Myocyte (in vitro differentiated cells): ENCODE measurements at regions not wholly inside any gene's neighbourhood (a gene's known extent, or its start where the extent isn't known, plus 50 kb on each side); places are given as distances from the start of the nearest gene placed in this dataset.
"Not testable (repeated sequence)": the region's sequence is repeated elsewhere in the genome, so short reads cannot be mapped to it uniquely, and the experiment has no call there.

Experiments used
- DNase-seq: peaks from one replicate; pipeline ENCODE4 v3.0.0-alpha.2; 2012; ENCODE audit warnings: low read depth

DNA sequence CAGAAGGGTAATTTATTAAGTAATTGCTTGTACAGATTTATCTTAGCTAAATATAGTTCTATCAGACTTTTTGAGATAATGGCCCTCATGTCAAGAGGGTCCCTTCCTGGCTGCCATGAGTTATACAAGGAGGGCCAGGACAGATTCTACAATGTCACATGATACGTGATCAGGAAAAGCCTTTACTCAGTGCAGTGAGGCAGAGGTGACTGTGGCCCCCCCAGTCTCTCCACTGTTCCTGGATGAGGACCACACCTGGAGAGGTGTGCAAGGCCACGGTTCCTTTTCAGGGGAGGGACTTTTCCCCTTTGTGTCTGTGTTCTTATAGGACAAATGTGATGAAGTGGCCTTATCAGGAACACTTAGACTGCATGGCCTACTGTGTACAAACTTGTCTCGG, 54.3 kb upstream of the LRCH1 start:
- DNase-seq, result no peak

DNA sequence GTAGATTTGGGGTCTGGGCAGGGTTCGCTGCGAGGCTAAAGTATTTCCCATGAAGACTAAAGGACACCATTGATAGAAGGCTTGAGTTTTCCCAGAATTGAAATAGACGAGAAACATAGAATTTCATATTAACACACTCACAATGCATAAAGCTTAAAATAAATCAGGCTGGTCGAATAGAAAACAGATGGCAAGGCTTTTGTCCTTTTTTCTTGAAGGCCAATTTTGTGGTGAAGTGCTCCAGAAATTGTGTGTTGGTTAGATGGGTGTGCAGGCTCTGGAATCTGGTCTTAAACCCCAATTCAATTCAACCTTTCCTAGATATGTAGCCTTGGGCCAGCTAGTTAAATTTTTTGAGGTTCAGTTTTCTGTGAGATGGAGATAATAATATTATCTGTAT, 56.9 kb upstream of the LRCH1 start:
- DNase-seq, result no peak

DNA sequence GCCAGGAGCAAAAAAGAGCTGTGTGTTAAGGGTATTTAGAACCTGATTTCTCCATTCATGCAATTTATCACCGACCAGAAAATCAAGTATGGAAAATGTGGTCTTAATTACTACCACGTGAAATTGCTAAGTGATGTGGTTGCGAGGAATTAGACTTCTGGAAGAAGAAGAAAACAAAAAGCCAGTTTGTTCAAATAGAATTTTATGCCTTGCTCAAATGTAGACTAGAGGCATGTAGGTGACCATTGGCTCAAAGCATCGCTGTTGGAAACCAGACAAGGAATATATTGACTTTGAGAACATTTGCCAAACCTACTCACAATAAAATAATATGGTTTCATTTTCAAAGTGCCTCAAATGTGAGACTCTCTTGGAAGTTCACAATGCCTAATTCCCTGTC, 57.3 kb upstream of the LRCH1 start:
- no peak for DNase-seq

DNA sequence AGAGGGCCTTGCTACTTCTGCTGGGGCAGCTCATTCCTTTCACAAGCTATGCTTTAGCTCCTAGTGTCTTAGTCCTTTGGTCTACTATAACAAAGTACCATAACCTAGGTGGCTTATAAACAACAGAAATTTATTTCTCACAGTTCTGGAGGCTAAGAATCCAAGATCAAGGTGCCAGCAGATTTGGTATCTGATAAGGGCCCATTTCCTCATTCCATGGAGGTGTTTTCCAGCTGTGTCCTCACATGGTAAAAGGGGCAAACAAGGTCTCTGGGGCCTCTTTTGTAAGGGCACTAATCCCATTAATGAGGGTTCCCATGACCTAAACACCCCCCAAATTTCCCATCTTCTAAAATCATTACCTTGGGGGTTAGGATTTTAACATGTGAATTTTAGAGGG, 57.9 kb upstream of the LRCH1 start:
- no peak for DNase-seq

DNA sequence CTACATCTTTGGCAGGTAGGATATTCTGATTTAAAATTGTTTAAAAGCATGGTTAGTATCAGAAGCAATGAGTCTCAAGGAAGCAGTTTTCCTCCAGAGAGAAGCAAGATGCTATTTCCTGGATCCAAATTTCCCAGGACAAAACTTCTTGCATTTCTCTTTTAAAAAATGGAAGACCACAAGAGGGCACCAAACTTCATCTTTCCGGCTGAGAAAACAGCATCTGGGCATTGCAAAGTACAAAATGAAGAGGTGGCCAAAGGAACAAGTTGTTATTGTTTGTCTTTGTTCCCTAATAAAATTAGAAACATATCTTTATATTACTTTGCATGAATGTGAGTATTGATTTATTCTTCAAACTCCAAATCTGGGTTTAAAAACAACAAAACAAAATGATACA, 60.0 kb upstream of the LRCH1 start:
- peak; percentile 77 for DNase-seq

DNA sequence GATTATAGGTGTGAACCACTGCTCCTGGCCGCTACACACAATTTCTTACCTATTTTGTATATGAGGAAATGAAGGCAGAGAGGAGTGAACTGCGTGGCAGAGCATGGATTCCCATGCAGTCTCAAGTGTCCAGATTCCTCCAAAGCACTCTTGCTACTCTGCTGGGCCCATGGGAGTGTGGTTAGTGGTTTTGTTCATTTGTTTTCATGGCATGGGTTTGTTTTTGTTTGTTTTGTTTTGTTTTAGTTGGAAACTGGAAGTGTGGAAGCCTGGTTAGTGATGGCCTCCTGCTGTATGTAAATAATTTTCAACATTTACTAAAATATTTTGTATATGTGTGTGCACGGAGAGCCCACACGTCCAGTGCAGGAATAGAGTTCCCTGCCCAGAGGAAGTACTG, 61.3 kb upstream of the LRCH1 start:
- DNase-seq, result peak; percentile 39

DNA sequence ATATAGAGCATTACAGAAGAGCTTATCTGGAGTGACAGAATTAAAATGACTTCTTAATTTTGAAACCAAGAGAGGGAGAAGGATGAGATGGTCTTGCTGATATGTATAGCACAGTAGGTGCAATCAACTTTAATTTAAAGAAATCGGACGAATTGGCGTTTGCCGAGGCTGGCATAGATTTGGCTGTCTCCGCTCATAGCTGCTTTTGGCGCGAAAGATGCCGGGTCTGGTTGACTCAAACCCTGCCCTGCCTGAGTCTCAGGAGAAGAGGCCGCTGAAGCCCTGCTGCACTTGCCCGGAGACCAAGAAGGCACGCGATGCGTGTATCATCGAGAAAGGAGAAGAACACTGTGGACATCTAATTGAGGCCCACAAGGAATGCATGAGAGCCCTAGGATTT, 62.3 kb upstream of the LRCH1 start:
- DNase-seq, result not testable (repeated sequence)

DNA sequence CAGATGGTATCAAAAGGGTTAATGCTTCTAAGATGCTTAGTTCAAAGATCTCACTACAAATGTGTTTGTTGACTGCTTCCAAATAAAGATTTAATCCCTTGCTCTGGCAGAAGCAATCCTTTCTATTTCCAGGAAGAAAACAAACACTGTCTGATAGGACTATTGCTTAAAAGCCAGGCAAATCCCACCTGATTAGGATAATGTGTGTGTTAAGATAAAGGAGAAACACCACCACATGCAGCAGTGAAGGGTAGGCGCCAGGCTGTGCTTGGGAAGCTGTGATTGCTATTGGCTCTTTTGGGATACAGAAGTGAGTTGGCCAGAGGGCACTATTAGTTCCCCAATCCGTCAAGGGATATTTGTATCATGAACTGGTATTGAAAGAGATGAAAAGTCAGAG, 62.8 kb upstream of the LRCH1 start:
- DNase-seq, result no peak

DNA sequence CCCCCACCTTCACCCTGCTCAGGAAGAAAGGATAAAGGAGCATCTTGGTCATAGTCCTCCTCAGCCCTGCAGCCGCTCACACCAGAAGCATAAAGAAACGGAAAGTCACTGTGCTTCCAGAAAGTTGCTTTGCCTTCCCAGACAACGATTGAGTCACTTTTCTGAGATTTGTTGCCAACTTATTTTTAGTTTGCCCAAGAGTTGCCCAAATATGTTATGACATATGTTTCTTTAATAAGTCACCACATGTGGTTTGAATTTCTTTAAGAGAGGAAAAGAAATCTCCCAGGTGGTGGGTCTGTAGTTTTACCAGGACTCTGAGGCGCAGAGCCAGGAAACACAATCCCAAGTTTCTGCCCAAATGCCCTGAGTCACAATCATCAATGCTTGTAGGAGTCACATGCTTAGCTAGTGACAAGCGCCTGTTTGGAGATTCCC, 63.4 kb upstream of the LRCH1 start:
- peak; percentile 79 for DNase-seq

DNA sequence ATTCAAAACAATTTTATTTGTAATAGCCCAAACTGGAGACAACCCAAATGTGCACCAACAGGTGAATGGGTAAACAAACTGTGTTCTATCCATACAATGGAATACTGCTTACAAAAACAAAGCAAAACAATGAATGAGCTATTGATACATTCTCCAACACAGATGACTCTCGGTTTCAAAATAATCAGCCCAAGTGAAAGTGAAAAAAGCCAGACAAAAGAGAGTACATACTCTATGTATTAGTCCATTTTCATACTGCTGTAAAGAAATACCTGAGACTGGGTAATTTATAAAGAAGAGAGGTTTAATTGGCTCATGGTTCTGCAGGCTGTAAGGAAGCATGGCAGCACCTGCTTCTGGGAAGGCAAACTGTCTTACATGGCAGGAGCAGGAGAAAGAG, 65.2 kb upstream of the LRCH1 start:
- no peak for DNase-seq

DNA sequence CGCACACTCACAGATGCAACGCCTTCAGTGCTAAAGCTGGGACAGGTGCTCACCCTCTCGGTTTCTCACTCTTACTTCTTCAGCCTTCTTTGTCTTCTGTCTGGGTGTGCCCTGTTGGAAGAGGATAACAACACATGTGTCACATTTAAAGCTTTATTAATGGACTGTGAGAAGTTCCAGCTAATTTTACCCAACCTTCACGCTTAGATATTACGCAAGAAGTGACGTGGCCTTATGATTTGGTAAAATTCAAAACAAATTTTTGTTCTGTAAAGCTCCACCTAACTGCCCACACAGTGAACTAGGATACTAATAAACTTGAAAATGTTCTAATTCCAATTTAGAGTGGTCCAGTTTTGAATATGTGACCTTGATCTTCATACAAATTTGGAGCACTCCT, 66.7 kb upstream of the LRCH1 start:
- DNase-seq, result no peak

DNA sequence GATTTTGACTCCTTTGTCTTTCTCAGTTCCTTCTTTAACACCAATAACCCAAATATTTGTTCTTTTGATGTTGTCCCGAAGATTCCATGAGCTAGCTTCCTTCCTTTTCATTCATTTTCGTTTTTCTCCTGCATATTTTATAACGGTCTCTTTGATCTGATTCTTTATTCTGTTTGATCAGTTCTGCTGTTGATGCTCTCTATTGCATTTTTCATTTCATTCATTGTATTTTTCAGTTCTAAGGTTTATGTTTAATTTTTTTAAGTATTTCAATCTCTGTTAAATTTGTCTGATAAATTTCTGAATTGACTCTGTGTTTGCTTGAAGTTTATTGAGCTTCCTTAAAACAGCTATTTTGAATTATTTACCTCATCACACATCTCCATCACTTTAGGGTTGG, 68.4 kb upstream of the LRCH1 start:
- DNase-seq, result peak; percentile 16

DNA sequence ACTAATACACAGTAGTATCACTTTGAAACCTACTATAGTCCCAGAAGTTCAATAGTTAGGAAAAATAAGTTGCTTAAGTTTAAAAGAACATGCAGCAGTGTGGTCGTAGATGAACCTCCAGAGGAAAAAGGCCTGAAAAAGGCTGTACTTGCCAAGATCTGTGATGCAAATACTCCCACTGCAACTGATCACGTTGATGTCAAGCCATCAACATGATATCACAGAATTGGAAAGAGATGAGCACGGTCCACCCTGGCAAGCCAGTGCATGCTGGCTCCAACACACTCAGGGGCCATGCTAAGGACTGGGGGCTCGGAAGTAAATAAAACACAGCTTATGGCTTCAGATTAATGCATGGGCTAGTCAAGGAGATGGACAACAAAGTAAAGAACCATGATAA, 71.8 kb upstream of the LRCH1 start:
- DNase-seq, result no peak

DNA sequence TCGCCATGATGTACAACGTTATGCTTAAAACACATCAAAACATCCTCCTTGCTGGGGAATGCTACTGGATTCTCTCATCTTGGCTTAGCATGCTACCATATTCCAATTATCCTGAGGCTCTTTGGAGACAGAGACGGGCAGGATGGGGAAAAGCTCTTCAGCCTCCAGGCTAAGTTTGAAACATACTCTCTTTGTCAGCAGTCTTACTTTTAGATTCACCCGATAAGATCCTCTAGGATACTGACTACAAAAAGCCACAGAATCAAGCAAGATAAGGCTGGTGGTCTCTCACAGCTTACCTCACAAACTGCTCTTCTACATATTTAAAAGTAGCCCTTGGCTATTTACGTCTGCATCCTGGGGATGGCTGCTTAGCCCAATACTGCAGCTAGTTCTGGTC, 72.8 kb upstream of the LRCH1 start:
- DNase-seq, result no peak

DNA sequence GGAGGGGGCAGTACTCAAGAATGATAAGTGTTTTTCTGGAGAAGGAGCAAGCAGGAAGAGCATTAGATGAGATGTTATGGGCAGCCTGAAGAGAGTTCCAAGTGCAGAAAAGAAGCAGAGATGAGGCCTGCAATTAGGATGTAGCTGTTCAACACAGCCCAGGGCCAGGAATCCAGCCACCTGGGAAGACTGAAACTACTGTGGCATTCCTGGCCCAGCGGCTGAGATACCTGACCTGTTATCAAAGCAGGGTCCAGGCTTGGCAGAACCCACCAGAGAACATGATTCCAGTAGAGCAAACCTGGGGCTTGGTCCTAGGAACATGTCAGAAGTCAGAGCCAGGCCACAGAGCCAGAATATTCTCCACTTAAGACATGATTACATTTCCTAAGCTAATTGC, 73.3 kb upstream of the LRCH1 start:
- DNase-seq, result no peak

DNA sequence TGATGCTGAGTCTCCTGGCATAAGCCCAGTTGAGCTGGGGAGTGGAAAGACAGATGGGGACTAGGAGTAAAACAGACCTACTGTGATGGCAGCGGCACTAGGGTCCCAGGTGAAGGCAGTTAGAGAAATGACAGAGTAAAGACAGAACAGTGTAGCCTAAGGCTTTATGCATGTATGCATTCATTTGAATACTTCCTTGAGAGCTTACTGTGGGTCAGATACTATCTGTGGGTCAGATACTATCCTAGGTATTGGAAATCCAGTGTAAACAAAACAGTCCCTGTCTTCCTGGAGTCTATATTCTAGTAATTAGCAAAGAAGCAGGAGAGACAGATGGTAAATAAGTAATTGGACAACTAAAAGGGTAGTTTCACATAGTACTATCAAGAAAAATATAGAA, 73.7 kb upstream of the LRCH1 start:
- DNase-seq, result no peak

DNA sequence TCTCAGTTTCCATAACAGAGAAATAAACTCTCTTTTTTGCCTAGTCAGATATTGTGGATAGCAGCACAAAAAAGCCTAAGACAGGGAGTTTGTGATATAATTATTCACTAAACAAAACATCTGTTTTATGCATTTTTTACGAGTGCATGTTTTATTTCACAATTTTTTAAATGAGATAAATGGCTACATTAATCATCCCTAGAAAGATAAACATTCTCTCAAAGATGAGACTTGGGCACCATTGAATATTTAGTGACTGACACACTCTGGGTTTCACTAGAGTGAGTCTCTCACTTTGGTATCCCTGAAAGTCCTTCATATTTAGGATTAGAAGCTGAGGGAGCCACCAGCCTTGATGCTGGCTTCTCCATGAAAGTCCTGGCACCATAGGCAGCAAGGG, 74.3 kb upstream of the LRCH1 start:
- DNase-seq, result no peak

DNA sequence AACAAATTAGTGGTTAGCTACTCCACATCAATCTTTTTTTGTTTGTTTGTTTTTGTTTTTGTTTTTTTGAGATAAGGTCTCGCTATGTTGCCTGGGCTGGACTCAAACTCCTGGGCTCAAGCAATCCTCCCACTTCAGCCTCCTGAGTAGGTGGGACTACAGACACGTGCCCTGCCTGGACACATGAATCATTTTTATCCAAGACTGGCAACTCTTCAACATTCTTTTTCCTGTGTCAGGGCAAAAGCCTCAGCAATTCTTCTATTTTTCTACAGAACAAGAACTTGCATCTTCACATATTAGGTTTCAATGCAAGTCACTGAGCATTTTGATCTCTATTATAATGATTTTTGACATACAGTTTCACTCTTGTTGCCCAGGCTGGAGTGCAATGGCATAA, 76.8 kb upstream of the LRCH1 start:
- no peak for DNase-seq

DNA sequence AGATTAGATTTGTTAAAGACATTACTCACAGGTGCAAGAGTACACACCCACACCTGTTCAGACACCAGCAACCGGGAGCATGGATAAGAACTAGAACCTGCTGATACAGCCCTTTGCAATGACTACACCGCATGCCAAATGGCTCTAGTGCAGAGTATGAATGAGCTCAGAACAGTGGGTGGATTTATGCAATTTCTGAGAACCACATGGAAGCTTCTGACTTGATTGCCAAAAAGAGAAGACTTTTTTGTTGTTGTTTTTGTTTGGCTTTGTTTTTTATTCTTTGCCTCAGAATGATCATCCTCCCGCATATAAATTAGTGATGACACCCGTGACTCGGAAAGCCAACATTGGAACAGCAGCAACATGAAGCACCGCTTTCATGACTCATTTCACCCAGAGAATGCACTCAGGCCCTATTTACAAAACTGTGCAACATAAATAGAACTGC, 77.4 kb upstream of the LRCH1 start:
- DNase-seq, result peak; percentile 62

DNA sequence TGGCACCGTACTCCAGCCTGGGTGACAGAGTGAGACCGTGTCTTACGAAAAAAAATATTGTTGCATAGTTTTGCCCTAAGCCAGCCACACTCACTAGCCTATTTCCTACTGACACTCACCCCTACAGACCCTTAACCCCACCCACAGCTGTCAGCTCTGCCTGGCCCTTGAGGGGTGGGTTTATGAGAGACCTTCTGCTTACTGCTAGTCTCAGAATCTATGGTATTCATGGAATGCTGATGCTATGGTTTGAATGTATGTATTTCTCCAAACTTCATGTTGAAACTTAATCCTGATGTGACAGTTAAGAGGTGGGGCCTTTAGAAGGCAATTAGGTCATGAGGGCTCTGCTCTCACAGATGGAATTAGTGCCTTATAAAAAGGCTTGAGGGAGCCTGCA, 79.2 kb upstream of the LRCH1 start:
- DNase-seq, result no peak

DNA sequence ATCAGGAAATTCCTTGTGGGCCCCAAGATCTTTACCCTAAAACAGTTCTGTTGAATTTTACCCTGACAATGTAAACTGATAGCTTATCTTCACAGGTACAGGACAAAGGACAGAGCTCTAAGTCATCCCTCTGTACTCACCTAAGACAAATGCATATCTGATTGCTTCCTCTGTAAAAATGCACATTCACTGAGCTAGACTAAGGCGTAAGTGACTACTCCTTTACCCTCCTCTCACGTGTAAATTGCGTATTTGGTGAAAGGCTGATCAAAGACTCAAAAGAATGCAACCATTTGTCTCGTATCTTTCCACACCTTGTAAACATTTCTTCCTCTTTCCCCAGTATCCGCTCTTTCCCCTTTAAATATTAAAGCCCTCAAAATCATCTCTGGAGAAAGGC, 80.6 kb upstream of the LRCH1 start:
- DNase-seq, result no peak

DNA sequence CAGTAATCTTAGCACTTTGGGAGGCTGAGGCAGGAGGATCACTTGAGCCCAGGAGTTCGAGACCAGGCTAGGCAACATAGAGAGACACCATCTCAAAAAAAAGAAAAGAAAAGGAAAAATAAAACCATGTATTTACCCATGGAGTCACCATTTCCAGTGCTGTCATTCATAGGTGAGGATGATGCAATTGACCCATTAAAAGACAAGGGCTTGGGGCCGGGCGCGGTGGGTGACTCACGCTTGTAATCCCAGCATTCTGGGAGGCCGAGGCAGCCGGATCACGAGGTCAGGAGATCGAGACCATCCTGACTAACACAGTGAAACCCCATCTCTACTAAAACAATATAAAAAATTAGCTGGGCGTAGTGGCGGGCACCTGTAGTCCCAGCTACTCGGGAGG, 82.6 kb upstream of the RUBCNL start:
- not testable (repeated sequence) for DNase-seq

DNA sequence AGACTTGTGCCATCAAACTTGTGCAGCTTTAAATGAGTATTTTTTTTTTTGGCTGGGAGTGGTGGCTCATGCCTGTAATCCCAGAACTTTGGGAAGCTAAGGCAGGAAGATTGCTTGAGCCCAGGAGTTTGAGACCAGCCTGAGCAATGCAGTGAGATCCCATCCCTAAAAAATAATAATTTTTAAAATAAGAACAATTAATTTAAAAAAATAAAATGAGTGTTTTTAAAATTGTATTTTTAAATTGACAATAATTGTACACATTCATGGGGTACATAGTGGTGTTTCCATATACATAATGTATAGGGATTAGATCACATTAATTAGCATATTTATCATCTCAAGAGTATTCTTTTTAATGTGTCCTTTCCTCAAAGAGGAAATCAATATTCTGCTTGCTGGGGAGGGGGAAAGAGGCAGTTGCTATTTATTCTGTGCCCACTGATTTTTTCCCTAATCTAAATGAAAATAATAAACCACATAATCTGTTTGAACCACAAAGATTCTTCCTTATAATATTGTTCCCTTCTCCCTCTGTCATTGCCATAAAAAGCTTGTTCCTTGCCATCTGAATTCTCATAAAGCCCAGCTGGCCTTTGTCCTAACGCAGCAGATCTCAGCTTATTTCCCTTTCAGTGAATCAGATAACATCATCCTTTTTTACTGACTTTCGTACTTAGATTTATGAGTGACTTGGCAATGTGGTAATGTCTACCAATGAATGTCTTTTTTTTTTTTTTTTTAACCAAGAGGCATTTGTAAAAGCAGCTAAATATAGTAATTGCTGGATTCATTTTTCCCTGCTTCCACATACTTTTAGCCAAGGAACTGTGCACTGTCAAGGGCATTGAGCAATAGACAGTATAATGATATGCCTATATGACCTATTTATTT, 81.8 kb upstream of the RUBCNL start:
- DNase-seq, result peak; percentile 59
